GM23248 (cell line): ENCODE measurements at regions not wholly inside any gene's neighbourhood (a gene's known extent, or its start where the extent isn't known, plus 50 kb on each side); places are given as distances from the start of the nearest gene placed in this dataset.

ENCODE experiments used
- DNase-seq: peaks from one replicate; pipeline ENCODE4 v3.0.0-alpha.2; 2015
- H2AFZ ChIP-seq: fragments of 200-600 bp; sonication (generic); 2 replicates; pipeline ENCODE4 v1.6.1; 2016; ENCODE audit warnings: antibody characterized with exemption
- H3F3A ChIP-seq: fragments of 200-600 bp; sonication (generic); 2 replicates; pipeline ENCODE4 v1.6.1; 2016; ENCODE audit warnings: mild to moderate bottlenecking, antibody characterized with exemption, mixed run types; ENCODE audit not compliant: insufficient read depth
- H3K27ac ChIP-seq: fragments of 200-600 bp; sonication (generic); 2 replicates; pipeline ENCODE4 v1.5.1; 2016; ENCODE audit warnings: mild to moderate bottlenecking
- H3K27me3 ChIP-seq: fragments of 200-600 bp; sonication (generic); replicated peaks from 2 replicates; pipeline ENCODE4 v1.6.1; 2016; ENCODE audit warnings: mild to moderate bottlenecking; ENCODE audit not compliant: insufficient read depth
- H3K36me3 ChIP-seq: fragments of 200-600 bp; sonication (generic); 2 replicates; pipeline ENCODE4 v1.6.1; 2016; ENCODE audit warnings: low read depth, mild to moderate bottlenecking
- H3K4me1 ChIP-seq: fragments of 200-600 bp; sonication (generic); 2 replicates; pipeline ENCODE4 v1.6.1; 2016; ENCODE audit warnings: mild to moderate bottlenecking; ENCODE audit not compliant: insufficient read depth
- H3K4me2 ChIP-seq: fragments of 200-600 bp; sonication (generic); one replicate; pipeline ENCODE4 v1.6.1; 2016; ENCODE audit warnings: mild to moderate bottlenecking; ENCODE audit not compliant: unreplicated experiment
- H3K4me3 ChIP-seq: fragments of 200-600 bp; sonication (generic); 2 replicates; pipeline ENCODE4 v1.5.1; 2016; ENCODE audit warnings: mild to moderate bottlenecking
- H3K79me2 ChIP-seq: fragments of 200-600 bp; sonication (generic); 2 replicates; pipeline ENCODE4 v1.6.1; 2016; ENCODE audit warnings: mild to moderate bottlenecking; ENCODE audit not compliant: insufficient read depth
- H3K9ac ChIP-seq: fragments of 200-600 bp; sonication (generic); 2 replicates; pipeline ENCODE4 v1.6.1; 2016; ENCODE audit warnings: mild to moderate bottlenecking
- H3K9me2 ChIP-seq: fragments of 200-600 bp; sonication (generic); 2 replicates; pipeline ENCODE4 v1.6.1; 2016; ENCODE audit warnings: mixed run types, mild to moderate bottlenecking, moderate library complexity; ENCODE audit not compliant: insufficient read depth
- H3K9me3 ChIP-seq: fragments of 200-600 bp; sonication (generic); one replicate; pipeline ENCODE4 v1.6.1; 2017; ENCODE audit warnings: low read depth
- H4K20me1 ChIP-seq: fragments of 200-600 bp; sonication (generic); 2 replicates; pipeline ENCODE4 v1.6.0; 2016; ENCODE audit not compliant: insufficient read depth
- EZH2 ChIP-seq: fragments of 200-600 bp; sonication (generic); IDR thresholded peaks from 2 replicates; pipeline ENCODE4 v1.6.1; 2018; ENCODE audit warnings: antibody characterized with exemption, mild to moderate bottlenecking; ENCODE audit not compliant: insufficient read depth, poor library complexity, severe bottlenecking
- EZH2phosphoT487 ChIP-seq: fragments of 200-600 bp; sonication (generic); IDR thresholded peaks from 2 replicates; pipeline ENCODE4 v1.6.1; 2018; ENCODE audit warnings: antibody characterized with exemption, moderate library complexity, mild to moderate bottlenecking, low read depth; ENCODE audit not compliant: insufficient read depth
- WGBS, 2 experiments: methylation state at CpG; one replicate each; pipeline ENCODE4 v1.1.6; 2015 to 2017; ENCODE audit warnings: low lambda C conversion rate in 2 of 2, low coverage in 1 of 2; ENCODE audit errors: missing lambda C conversion rate in 2 of 2; 5-methylcytosine and 5-hydroxymethylcytosine counted together
- in situ Hi-C: fragments of 300-500 bp; cut with MboI; formaldehyde crosslinking; loops from 2 replicates; pipeline ENCODE4 v1.15.0; 2020

DNA sequence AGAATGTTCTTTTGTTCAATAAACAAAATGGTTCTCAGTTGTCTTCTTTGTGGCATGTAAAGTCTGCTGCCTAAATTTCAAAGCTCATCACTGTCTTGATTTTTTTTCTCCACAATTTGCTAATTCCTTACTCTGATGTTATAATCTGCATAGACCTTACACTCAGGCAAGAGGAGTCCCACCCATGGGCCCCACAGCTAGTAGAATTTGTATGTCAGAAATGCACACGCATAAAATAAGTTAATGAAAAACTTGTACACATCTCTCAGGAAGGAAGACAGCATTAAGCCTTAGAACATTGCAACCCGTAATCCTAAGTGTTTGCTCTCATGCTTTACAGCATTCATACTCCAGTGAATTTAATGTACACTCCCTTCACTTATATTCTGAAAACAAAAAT is 280.8 kb downstream of the ATXN7L3B start:
- H3K4me1 ChIP-seq = no peaks in the 10 kb centered on the region
- WGBS, 2 experiments = 0 to 1% methylated on average over 2 of the region's 2 CpGs
- H3K4me3 ChIP-seq = no peak overlapping the region
- no peak overlapping the region for H3K9ac ChIP-seq
- no peaks in the 10 kb centered on the region for H4K20me1 ChIP-seq
- H3K9me3 ChIP-seq = no peaks in the 10 kb centered on the region
- TF ChIP-seq EZH2phosphoT487 = no peak
- no peak for TF ChIP-seq EZH2
- in situ Hi-C loops = no loop called here
- H3K36me3 ChIP-seq = no peaks in the 10 kb centered on the region
- H3K79me2 ChIP-seq = no peaks in the 10 kb centered on the region
- no peak overlapping the region for H2AFZ ChIP-seq
- no peak overlapping the region for H3K27ac ChIP-seq
- no peak for DNase-seq
- no peaks in the 10 kb centered on the region for H3F3A ChIP-seq
- H3K27me3 ChIP-seq = no peaks in the 10 kb centered on the region
- H3K4me2 ChIP-seq = no peak overlapping the region
- no peaks in the 10 kb centered on the region for H3K9me2 ChIP-seq

DNA sequence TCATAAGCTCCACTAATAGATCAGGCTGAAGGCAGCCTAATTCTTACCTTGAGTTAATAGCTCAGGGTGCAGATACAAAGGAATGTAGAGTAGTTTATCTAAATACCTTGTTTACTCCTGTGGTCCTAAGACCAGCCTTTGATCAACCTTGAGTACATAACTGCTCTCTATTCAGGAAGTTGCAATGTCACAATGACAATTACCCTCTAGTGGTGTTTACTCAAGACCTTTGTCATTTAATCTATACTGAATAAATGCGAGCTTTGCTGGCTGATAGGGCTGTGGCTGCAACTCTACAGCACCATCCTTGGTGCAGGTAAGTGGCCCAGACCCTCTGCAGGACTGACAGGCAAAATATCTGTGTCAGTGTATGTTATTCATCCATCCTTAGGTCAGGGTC is 282.7 kb downstream of the ATXN7L3B start:
- no peaks in the 10 kb centered on the region for H3K9me2 ChIP-seq
- 0 to 5% methylated on average over 1 of the region's 1 CpG for WGBS, 2 experiments
- no peaks in the 10 kb centered on the region for H3K79me2 ChIP-seq
- H4K20me1 ChIP-seq = no peaks in the 10 kb centered on the region
- no peak overlapping the region for H2AFZ ChIP-seq
- H3F3A ChIP-seq = no peaks in the 10 kb centered on the region
- no peaks in the 10 kb centered on the region for H3K9me3 ChIP-seq
- H3K4me1 ChIP-seq = no peaks in the 10 kb centered on the region
- no peak overlapping the region for H3K27ac ChIP-seq
- no peak for TF ChIP-seq EZH2phosphoT487
- TF ChIP-seq EZH2 = no peak
- H3K4me2 ChIP-seq = no peak overlapping the region
- DNase-seq = no peak
- in situ Hi-C loops = no loop called here
- no peak overlapping the region for H3K4me3 ChIP-seq
- H3K27me3 ChIP-seq = no peaks in the 10 kb centered on the region
- no peaks in the 10 kb centered on the region for H3K36me3 ChIP-seq
- no peak overlapping the region for H3K9ac ChIP-seq

DNA sequence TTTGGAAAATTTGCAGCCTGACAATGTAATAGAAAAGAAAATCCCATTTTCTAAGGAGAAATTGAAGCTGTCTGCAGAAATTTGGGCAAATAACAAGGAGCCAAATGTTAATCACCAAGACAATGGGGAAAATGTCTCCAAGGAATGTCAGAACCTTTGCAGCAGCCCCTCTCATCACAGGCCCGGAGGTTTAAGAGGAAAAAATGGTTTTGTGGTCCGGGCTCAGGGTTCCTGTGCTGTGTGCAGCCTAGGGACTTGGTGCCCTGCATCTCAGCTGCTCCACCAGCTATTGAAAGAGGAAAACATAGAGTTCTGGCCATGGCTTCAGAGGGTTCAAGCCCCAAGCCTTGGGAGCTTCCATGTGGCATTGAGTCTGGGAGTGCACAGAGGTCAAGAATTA is 298.9 kb downstream of the ATXN7L3B start:
- in situ Hi-C loops = no loop called here

DNA sequence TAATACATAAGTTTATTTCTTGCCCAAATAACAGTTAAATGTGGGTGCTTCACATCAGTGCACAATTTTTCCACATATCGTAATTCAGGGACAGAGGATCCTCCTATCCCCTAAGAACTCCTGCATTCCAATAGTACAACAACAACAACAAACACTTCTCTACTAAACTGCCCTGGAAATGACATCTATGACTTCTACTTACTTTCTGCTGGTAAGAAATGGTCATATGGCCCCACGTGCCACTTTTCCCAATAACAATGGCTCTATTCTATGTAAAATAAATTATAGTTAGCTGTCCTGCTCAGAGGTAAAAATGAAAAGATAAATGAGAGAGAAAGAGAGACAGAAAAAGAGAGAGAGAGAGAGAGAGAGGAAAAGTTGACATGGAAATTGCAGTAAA is 308.5 kb downstream of the ATXN7L3B start:
- H2AFZ ChIP-seq = no peak overlapping the region
- no peak overlapping the region for H3K4me3 ChIP-seq
- in situ Hi-C loops = no loop called here
- TF ChIP-seq EZH2phosphoT487 (no peak), EZH2 (no peak)
- no peaks in the 10 kb centered on the region for H3K36me3 ChIP-seq
- no peak overlapping the region for H3K27ac ChIP-seq
- 9 to 11% methylated on average over 2 of the region's 2 CpGs for WGBS, 2 experiments
- no peaks in the 10 kb centered on the region for H3K27me3 ChIP-seq
- no peak overlapping the region for H3K9ac ChIP-seq
- H3K4me1 ChIP-seq = no peaks in the 10 kb centered on the region
- no peaks in the 10 kb centered on the region for H3K9me2 ChIP-seq
- no peaks in the 10 kb centered on the region for H3K9me3 ChIP-seq
- H4K20me1 ChIP-seq = no peaks in the 10 kb centered on the region
- DNase-seq = no peak
- H3K79me2 ChIP-seq = no peaks in the 10 kb centered on the region
- H3K4me2 ChIP-seq = no peak overlapping the region
- H3F3A ChIP-seq = no peaks in the 10 kb centered on the region

More for the DNA sequence above, 298.9 kb downstream of the ATXN7L3B start:
- no peaks in the 10 kb centered on the region for H3K9me2 ChIP-seq
- no peak overlapping the region for H3K9ac ChIP-seq
- no peak overlapping the region for H3K4me2 ChIP-seq
- no peaks in the 10 kb centered on the region for H4K20me1 ChIP-seq
- H3F3A ChIP-seq = no peaks in the 10 kb centered on the region
- no peaks in the 10 kb centered on the region for H3K9me3 ChIP-seq
- no peaks in the 10 kb centered on the region for H3K79me2 ChIP-seq
- no peak overlapping the region for H2AFZ ChIP-seq
- H3K36me3 ChIP-seq = no peaks in the 10 kb centered on the region
- TF ChIP-seq EZH2phosphoT487 (no peak), EZH2 (no peak)
- WGBS, 2 experiments = 3 to 14% methylated on average over 2 of the region's 2 CpGs
- DNase-seq = no peak
- no peaks in the 10 kb centered on the region for H3K27me3 ChIP-seq
- no peak overlapping the region for H3K27ac ChIP-seq
- H3K4me3 ChIP-seq = no peak overlapping the region
- H3K4me1 ChIP-seq = no peaks in the 10 kb centered on the region

DNA sequence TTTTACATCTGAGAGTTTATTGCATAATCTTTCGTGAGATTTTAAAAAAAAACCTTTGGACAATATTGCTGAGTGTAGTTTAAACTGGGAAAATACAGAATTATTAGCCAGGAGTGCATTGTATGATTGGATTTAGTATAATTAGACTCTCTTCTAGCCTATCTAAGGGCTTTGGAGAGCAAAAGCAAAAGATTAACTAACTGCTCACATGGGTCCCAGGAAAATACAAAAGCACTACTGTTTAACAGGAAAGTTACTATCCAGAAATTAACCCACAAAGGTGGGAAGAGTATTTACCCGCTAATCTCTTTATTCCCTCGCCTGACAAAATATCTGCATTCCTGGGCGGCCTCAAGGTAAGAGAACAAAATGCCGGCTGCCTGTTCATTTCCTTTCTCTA is 309.5 kb downstream of the ATXN7L3B start:
- in situ Hi-C loops = no loop called here
- DNase-seq = no peak
- Histone ChIP-seq H3K27me3 (no peaks in the 10 kb centered on the region), H3K4me3 (no peak overlapping the region), H2AFZ (no peak overlapping the region), H3K27ac (no peak overlapping the region), H4K20me1 (no peaks in the 10 kb centered on the region), H3K9ac (no peak overlapping the region), H3K36me3 (no peaks in the 10 kb centered on the region), H3K4me2 (no peak overlapping the region), H3F3A (no peaks in the 10 kb centered on the region), H3K9me3 (no peaks in the 10 kb centered on the region), H3K9me2 (no peaks in the 10 kb centered on the region), H3K79me2 (no peaks in the 10 kb centered on the region), H3K4me1 (no peaks in the 10 kb centered on the region)
- no peak for TF ChIP-seq EZH2phosphoT487
- TF ChIP-seq EZH2 = no peak
- WGBS, 2 experiments = 45 to 48% methylated on average over 5 of the region's 5 CpGs
